Transverse colon (tissue), 3 donors: ENCODE measurements at regions not wholly inside any gene's neighbourhood (a gene's known extent, or its start where the extent isn't known, plus 50 kb on each side); places are given as distances from the start of the nearest gene placed in this dataset.

Experiments
- CTCF ChIP-seq, 5 experiments: fragments of 200-600 bp in 3 of 5; fragments of 450-650 bp in 2 of 5; sonication (generic) in 3 of 5; IDR thresholded peaks; 1 replicate in 2 of 5; 2 replicates in 3 of 5; pipeline ENCODE4 v1.5.1; 2016 to 2017; ENCODE audit warnings: antibody characterized with exemption in 5 of 5, inconsistent platforms in 3 of 5, mild to moderate bottlenecking in 2 of 5, moderate library complexity in 1 of 5
- POLR2A ChIP-seq: fragments of 450-650 bp; IDR thresholded peaks from one replicate; pipeline ENCODE4 v1.6.1; 2016; ENCODE audit warnings: antibody characterized with exemption, mild to moderate bottlenecking, moderate library complexity

- no peak for TF ChIP-seq CTCF (IDR thresholded peaks at IDR 0.05)
- TF ChIP-seq POLR2A = no peak
Observed at GRCh38 chr1:177424744-177425143, 254.0 kb downstream of the BRINP2 start.
